ENCODE measurements at regions not wholly inside any gene's neighbourhood (a gene's known extent, or its start where the extent isn't known, plus 50 kb on each side); places are given as distances from the start of the nearest gene placed in this dataset.
"Not testable (repeated sequence)": the region's sequence is repeated elsewhere in the genome, so short reads cannot be mapped to it uniquely, and the experiment has no call there.

- TF ChIP-seq CTCF (IDR thresholded peaks at IDR 0.05; ENCODE audit: low read length, missing control alignments) = no peak
- no peak for DNase-seq (ENCODE audit: low read depth)
- no peak overlapping the region for H3K4me3 ChIP-seq (replicated peaks; ENCODE audit: low read depth, low read length)
Observed at GRCh38 chr2:220753486-220753885, 818.6 kb downstream of the EPHA4 start.

- no peak overlapping the region for H3K4me3 ChIP-seq (replicated peaks; ENCODE audit: low read depth, low read length)
- TF ChIP-seq CTCF (IDR thresholded peaks at IDR 0.05; ENCODE audit: low read length, missing control alignments) = no peak
- no peak for DNase-seq (ENCODE audit: low read depth)
Observed at GRCh38 chr2:220756653-220757052, 815.5 kb downstream of the EPHA4 start.

GRCh38 chr2:220758376-220758775 is 813.7 kb downstream of the EPHA4 start:
- DNase-seq (ENCODE audit: low read depth) = not testable (repeated sequence)

GRCh38 chr2:220764171-220764570 is 807.9 kb downstream of the EPHA4 start:
- no peak overlapping the region for H3K4me3 ChIP-seq (replicated peaks; ENCODE audit: low read depth, low read length)
- DNase-seq (ENCODE audit: low read depth) = no peak
- no peak for TF ChIP-seq CTCF (IDR thresholded peaks at IDR 0.05; ENCODE audit: low read length, missing control alignments)

More at GRCh38 chr2:220758376-220758775, 813.7 kb downstream of the EPHA4 start:
- not testable (repeated sequence) for H3K4me3 ChIP-seq (replicated peaks; ENCODE audit: low read depth, low read length)

GRCh38 chr2:220767591-220768255 is 804.4 kb downstream of the EPHA4 start:
- no peak for DNase-seq (ENCODE audit: low read depth)
- no peak for TF ChIP-seq CTCF (IDR thresholded peaks at IDR 0.05; ENCODE audit: low read length, missing control alignments)
- H3K4me3 ChIP-seq (replicated peaks; ENCODE audit: low read depth, low read length) = no peak overlapping the region

- no peak for TF ChIP-seq CTCF (IDR thresholded peaks at IDR 0.05; ENCODE audit: low read length, missing control alignments)
- H3K4me3 ChIP-seq (replicated peaks; ENCODE audit: low read depth, low read length) = no peak overlapping the region
- no peak for DNase-seq (ENCODE audit: low read depth)
Observed at GRCh38 chr2:220775856-220776488, 796.1 kb downstream of the EPHA4 start.

GRCh38 chr2:220779076-220779475 is 793.0 kb downstream of the EPHA4 start:
- DNase-seq (ENCODE audit: low read depth); H3K4me3 ChIP-seq (replicated peaks; ENCODE audit: low read depth, low read length): not testable (repeated sequence)

- TF ChIP-seq CTCF (IDR thresholded peaks at IDR 0.05; ENCODE audit: low read length, missing control alignments) = no peak
- H3K4me3 ChIP-seq (replicated peaks; ENCODE audit: low read depth, low read length) = no peak overlapping the region
- DNase-seq (ENCODE audit: low read depth) = no peak
Observed at GRCh38 chr2:220779511-220779910, 792.6 kb downstream of the EPHA4 start.
